ENCODE measurements at regions not wholly inside any gene's neighbourhood (a gene's known extent, or its start where the extent isn't known, plus 50 kb on each side); places are given as distances from the start of the nearest gene placed in this dataset.

GRCh38 chr5:13540168-13540750, 404.2 kb downstream of the DNAH5 start (continued):
- no peak for TF ChIP-seq CTCF (IDR thresholded peaks at IDR 0.05; ENCODE audit: control extremely low read depth in 1 of 3, insufficient read depth in 1 of 3, low read depth in 1 of 3, low read length in 3 of 3)
- TF ChIP-seq CBX8 (IDR thresholded peaks at IDR 0.05; ENCODE audit: borderline replicate concordance, low read depth, low read length) = no peak
- TF ChIP-seq RNF2 (IDR thresholded peaks at IDR 0.05; ENCODE audit: borderline replicate concordance, low read depth, low read length, missing control alignments, poor library complexity, severe bottlenecking) = no peak
- no peak for TF ChIP-seq MAFK (IDR thresholded peaks at IDR 0.05; ENCODE audit: low read depth, low read length)
- TF ChIP-seq ZNF274 (IDR thresholded peaks at IDR 0.05; ENCODE audit: borderline replicate concordance, extremely low read depth, low read length) = no peak
- no peak for TF ChIP-seq BRCA1 (IDR thresholded peaks at IDR 0.05; ENCODE audit: low read depth, low read length)
- TF ChIP-seq NRF1 (IDR thresholded peaks at IDR 0.05; ENCODE audit: low read depth, low read length) = no peak
- no peak for TF ChIP-seq TAF1 (IDR thresholded peaks at IDR 0.05; ENCODE audit: low read depth, low read length)

Data from H1 (cell line).